GM19438 (cell line): ENCODE measurements at regions not wholly inside any gene's neighbourhood (a gene's known extent, or its start where the extent isn't known, plus 50 kb on each side); places are given as distances from the start of the nearest gene placed in this dataset.
"Not testable (repeated sequence)": the region's sequence is repeated elsewhere in the genome, so short reads cannot be mapped to it uniquely, and the experiment has no call there.

Experiments
- ATAC-seq: cut with Tn5 transposase; IDR thresholded peaks from one replicate; pipeline ENCODE4 v1.9.1; 2021; ENCODE audit warnings: low read depth; ENCODE audit not compliant: unreplicated experiment

DNA sequence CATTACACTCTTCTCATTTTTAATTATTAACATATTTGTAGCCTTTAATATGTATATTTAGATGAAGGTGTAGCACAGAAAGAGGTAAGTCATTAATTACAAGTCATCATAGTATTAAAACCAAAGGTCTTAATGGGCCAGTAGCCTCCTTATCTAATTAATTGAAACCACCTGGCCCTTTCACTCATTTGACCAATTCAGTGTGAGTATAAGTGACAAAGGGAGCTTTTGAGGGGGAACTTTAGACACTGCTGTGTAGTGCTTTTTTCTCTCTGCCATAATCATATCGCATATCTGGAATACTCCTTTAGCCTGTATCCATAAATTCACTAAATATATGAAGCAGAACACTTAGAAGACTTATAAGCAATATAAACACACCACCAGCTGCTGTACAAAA is 562.9 kb upstream of the POT1 start:
- no peak for ATAC-seq

DNA sequence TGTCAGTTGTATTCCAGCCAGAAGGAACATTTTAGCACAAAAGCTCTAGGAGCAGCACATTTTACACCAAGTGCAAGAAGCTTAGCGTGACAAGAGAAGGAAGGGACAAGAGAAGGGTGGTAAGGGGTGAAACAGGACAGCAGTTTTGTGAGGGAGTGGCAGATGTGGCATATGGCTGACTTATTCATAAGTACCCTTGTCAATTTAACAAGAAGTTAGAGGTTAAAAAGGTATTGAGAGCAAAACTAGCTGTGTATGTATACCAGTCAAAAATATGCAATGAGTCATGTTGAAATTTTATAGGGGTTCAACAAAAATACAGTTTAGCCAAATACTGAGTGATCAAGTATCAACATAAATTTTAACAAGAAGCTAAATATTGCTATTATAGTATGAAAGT is 561.5 kb upstream of the POT1 start:
- no peak for ATAC-seq

DNA sequence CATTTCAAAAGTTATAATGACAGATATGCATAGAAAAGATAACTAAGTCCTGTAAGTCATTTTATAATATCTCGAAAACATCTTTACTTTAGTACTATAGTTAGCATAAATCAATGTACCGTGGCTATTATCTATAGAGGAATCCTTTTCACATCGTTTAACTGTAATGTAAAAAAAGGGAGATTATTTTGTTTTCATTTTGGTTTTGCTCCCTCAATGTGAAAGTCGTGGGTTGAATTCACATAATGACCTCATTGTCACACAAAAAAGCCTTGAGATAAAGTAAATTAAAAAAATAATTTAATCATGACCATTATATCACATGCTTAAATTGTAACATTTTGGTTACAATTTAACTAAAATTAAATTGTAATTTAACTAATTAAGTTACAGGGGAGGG is 560.5 kb upstream of the POT1 start:
- ATAC-seq, result no peak

DNA sequence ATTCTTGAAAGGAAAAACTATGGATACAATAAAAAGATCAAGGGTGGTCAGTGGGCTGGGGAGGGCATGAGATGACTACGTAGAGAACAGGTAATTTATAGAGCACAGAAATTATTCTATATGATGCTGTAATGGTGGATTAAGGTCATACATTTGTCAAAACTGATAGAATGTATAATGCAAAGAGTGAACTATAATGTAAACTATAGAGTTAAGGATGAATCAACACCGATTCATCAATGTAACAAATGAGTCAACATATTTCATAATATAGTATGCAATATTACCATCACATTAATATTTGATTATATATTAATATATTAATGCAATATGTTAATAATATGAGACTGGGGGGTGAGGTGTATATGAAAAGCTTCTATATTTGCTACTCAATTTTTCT is 555.6 kb upstream of the POT1 start:
- no peak for ATAC-seq

DNA sequence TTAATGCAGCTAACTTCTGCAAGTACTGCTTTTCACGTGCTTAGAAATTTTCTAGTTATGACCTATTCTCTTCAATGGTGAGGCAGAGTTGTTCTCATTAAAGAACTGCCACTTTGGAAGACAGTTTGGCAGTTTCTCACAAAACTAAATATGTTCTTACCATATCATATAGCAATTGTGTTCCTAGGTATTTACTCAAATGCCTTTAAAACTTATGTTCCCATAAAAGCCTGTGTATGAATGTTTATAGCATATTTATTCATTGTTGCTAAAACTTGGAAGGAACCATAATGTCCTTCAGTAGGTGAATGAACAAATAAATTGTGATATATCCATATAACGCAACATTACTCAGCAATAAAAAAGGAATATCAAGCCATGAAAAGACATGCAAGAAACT is 555.1 kb upstream of the POT1 start:
- ATAC-seq, result no peak

DNA sequence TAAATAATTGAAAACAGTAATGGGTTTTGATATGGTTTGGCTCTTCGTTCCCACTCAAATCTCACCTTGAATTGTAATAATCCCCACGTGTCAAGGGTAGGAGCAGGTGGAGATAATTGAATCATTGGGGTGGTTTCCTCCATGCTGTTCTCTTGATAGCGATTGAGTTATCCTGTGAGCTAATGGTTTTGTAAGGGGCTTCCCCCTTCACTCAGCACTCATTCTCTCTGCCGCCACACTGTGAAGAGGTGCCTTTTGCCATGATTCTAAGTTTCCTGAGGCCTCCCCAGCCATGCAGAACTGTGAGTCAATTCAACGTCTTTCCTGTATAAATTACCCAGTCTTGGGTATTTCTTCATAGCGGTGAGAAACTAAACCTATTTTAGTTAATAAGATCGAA is 551.7 kb upstream of the POT1 start:
- no peak for ATAC-seq

DNA sequence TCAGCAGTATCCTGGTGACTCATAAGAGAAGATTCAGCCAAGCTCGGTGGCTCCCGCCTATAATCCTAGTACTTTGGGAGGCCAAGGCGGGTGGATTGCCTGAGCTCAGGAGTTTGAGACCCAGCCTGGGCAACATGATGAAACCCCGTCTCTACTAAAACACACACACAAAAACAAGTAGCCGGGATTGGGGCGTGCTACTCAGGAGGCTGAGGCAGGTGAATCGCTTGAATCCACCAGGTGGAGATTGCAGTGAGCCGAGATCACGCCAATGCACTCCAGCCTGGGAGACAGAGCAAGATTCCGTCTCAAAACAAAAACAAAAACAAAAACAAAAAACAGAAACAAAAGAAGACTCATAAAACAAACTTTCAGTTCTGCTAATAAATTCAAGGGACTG is 551.1 kb upstream of the POT1 start:
- ATAC-seq, result no peak

DNA sequence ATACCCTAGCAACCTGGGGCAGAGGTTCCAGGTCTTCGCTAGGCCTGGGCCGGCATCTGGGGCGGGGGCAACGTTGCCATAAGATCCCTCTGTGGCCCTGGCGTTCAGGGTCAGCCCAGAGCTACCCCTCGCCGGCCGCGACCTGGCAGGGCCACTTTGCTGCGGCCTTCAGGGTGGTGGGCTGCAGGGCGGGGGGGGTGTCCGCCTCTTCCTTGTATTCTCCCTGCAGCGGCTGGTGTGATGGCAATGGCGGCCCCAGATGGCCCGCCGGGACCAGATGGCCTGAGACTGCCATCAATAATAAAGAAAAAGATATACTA is 539.2 kb upstream of the POT1 start:
- ATAC-seq, result no peak

DNA sequence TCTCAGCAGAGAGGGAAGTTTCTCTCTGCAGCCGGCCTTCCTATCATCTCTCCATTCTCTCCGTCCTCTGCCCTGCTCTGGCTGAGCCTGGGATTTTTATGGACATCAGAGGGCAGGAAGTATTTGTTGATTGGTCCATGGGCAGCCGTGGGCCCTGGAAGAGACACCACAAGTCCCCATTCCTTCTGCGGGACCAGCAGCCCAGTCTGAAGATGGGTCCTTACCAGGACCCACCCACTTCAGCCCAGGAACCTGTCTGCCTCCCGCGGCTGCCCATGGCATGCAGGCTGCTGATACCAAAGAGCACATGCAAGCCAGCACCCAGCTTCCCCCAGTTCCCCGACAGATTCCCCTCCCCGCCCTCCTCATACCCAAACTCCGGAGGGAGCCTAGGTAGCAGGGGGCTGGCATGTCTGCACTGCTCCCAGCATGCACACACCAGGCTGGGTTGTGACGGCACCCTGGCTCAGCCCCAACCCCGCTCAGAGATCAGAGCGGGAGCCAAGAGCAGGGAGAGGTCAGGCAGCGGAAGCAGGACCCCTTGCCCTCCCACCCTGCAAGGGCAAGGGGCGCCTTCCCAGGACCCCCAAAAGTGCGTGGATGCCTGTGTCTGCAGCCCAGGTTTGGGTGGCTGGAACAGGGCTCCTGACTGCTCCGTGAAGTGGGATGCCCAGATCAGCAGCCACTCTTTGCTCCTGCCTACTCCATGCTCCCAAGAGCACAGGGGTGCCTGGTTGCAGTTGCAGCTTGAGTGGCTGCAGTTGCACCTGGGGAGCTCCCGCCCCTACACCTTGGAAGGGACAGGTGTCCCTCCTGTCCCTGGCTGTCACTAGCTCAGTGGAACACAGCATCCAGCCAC is 538.6 kb upstream of the POT1 start:
- no peak for ATAC-seq

DNA sequence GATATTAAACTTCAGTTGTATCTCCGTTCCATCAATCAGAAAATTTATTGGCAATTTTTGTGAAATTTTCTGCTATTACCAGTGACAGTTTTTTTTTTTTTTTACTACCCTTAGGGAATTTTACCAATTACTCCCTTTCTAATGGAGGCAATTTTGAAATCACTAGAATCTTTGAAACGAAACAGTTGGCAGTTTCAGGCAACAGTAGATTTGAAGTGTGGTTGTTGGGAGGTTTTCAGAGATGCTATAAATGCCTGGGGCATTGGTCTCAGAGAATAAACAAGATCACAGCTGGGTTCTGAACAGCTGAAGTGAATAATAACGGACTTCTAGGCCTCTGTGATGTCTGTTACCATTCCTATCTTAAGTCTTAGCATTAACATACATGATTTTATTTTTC is 535.9 kb upstream of the POT1 start:
- ATAC-seq, result no peak

DNA sequence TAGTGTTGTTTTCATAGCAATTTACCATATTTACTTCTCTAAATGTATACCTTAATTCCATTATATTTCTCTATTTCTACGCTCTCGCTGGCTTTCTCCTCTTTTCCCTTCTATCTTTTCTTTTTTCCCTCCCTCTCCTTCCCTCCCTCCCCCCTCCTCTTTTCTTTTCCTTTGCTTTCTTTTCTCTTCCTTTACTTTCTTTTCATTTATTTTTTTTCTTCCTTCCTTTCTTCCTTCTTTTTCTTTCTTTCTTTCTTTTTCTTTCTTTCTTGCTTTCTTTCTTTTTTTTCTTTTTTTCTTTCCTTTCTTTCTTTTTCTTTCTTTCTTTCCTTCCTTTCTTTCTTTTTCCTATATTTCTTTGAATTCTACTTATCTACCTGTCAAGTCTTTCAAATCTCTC is 533.0 kb upstream of the POT1 start:
- ATAC-seq, result no peak

DNA sequence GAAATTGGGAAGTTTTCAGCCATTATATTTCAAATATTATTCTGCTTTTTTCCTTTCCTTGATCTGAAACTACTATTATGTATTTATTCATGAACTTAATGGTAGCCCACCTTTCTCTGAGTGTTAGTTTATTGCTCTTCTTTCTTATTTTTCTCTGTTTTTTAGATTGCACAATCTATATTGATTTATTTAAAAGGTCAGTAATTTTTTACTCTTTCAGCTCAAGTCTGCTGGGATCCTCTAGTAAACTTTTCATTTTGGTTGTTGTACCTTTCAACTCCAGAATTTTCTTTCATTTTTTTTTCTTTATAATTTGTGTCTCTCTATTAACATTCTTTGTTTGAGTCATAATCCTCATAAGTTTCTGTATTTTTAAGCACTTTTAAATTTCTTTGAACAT is 529.4 kb upstream of the POT1 start:
- ATAC-seq, result no peak

DNA sequence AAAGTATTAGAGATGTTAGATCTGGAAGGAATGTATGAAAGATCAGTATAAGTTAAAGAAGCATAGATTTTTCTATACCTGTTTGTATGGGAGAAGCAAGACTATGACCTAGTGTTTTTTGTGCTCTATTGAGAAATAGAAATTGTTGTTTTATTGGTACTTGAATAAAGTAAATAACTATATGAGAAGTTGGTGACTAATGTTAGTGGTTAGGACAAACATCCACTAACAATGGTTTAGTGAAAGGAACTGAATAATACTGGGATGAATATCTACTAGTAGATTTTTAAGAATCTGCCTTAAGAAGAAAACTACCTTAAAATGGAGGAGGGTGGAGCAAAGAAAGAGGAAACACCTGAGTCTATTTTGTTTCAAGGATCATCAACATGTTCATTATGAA is 521.1 kb upstream of the POT1 start:
- no peak for ATAC-seq

DNA sequence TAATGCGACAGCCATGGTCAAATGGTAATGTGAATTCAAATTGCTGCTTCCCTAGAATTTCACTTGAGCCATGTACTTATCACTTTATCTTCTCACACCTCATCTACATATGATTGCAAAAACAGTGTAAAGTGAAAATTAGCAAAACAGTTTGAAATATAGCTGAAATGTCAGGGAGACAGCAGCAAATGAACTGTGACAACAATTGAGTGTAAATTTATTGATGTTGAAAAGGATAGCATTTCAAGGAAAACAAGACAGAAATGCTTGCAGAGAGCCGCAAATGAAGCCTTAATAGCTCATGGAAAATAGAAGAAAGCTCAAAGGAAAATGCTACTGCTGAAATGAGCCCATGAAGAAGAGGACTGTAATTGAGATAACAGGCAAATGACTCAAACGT is 516.2 kb upstream of the POT1 start:
- ATAC-seq, result no peak

DNA sequence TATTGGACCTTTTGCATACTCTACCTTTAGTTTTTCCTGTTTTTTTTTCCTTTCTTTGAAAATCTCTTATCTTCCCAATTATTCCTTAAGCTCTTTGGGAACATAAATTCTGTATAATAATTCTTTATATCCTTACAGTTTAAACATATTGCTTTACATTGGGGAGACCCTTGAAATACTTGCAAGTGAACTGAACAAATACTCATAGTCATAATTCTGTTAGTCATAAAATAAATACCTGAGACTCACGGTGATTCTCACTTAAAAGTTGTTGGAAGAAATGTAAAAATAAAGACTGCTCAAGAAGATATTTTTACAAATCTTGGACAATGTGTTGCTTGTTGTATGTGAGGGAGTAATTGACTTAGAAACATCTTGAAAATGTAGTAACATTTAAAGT is 515.2 kb upstream of the POT1 start:
- no peak for ATAC-seq

DNA sequence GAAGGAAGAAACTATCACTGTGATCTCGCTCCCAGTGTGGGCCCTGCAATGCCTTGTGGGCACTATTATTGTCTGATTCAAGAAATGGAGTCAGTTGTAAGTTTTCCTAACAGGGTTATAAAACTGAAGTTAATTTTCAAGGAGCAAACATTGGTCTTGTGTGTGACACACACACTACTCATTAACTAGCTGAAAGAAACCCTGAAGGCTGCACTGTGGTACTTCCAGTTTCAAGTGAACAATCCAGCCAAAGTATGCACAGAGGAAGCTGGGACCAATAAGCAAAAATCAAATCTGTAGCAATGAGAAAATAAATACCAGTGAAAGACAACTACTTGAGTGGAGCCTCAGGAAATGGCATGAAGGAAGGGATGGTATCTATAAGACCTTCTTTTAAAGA is 506.6 kb upstream of the POT1 start:
- no peak for ATAC-seq

DNA sequence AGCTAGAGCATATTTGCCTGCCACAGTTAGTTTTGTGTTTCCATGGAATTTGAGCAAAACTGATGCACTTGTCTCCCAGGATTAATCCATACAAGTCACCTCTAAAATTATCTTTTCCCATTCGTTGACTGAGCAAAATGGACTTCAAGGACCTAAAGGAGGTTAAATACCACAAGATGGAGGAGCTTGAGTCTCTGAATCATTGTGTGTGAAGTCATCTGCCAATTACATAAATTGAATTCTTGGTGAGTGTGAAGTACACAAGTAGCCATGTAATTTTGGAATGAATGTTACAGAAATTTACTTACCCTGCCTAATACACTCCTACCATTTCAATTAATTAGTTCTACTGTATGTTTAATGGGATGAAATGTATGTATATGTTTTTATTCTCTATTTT is 501.7 kb upstream of the POT1 start:
- no peak for ATAC-seq

DNA sequence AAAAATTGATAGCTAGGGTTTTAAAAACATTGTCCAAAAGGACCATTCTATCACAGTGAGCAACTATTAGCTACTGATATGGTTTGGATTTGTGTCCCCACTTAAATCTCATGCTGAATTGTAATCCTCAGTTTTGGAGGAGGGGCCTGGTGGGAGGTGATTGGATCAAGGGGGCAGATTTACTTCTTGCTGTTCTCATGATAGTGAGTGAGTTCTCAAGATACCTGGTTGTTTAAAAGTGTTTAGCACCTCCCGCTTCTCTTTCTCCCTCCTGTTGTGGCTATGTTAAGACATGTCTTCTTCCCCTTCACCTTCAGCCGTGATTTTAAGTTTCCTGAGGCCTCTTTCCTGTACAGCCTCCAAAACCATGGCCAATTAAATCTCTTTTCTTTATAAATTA is 500.4 kb upstream of the POT1 start:
- no peak for ATAC-seq

DNA sequence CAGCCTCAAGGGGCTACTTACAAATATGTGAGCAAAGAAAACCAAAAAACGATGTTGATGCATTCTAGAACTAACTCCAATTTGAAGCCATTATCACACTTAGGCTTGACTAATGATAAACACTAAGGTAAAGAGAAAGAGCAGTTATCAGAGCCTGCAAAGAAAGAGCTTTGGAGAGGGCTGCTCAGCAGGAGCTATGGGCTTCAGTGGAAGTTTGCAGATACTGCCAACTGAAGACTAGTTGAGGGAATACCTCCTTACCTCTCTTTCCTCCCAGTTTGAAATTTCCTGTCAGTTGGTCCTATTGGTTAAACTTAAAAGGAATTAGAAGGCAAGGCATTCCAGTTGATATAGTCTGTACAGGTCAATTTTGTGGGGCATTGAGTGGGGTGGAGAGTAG is 498.1 kb upstream of the POT1 start:
- no peak for ATAC-seq

DNA sequence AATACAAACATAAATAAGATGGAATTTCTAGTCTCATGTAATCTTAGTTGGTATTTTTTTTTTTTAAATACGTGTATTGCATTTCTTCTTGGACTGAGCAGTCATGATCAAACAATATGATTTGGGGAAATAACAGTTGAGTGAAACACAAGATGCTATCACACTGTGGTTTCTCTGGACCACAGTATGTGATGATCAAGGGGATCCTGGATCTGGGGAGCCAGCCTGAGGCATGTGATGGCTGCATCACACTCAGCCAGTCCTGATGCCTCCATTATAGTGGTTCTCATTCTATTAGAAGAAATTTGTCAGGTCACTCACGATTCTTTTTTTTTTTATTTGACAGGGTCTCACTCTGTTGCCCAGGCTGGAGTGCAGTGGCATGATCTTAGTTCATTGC is 495.9 kb upstream of the POT1 start:
- ATAC-seq, result no peak

DNA sequence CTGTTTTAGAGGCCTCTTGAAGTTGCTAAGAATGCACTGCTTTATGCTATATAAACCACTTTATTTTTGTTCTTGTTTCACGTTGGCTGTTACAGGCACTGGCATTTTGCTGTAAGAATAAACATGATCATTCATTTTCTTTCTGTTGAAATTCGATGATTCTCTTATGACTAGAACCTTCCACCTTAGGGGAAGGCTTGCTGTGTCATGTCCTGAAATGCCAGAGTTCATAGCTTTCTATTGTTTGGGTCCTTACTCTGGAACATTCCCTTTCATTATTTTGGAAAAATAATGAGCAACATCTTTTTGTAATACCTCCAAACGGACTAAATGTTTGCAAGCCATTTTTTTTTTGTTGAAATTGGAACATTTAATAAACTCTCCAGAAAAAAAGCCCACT is 495.1 kb upstream of the POT1 start:
- ATAC-seq, result no peak

DNA sequence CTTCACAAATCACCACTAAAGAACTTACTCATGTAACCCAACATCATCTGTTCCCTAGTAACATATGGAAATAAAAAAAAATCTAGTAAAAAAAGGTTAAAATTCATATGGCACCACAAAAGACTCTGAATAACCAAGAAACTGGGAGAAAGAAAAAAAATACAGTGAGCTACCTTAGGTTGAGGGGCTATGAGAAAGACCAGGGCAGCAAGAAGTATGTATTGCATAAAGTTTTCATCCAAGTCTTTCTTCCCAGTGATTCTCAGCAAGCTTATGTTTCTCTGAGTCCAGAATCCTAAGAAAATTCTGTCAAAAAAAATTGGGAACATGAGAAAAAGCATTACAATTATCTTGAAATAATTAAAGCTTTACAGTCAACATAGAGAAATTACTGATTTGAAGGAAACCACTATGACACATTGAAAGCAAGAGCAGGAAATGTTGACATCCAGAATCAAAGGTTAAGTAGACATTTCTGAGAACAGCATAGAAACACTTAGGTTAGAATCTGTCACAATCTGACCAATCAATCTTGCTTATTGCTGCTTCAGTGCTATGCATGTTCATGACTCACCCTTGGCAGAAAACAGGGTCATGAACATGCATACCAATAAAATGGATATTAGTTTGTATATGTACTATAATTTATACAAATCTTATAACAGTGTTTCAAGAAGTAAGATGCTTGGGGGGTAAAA is 494.0 kb upstream of the POT1 start:
- no peak for ATAC-seq

DNA sequence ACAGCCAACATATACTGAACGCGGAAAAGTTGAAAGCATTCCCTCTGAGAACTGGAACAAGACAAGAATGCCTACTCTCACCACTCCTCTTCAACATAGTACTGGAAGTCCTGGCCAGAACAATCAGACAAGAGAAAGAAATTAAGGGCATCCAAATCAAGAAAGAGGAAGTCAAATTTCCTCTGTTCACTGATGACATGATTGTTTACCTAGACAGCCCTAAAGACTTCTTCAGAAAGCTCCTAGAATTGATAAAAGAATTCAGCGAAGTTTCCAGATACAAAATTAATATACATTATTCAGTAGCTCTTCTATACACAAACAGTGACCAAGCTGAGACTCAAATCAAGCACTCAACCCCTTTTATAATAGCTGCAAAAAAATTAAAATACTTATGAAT is 491.8 kb upstream of the POT1 start:
- not testable (repeated sequence) for ATAC-seq
